Activated CD4-positive, alpha-beta T cell treated with anti-CD3 and anti-CD28 coated beads, Interleukin-2, amount 50 U/mL, for 16 hours (primary cell): ENCODE measurements at regions not wholly inside any gene's neighbourhood (a gene's known extent, or its start where the extent isn't known, plus 50 kb on each side); places are given as distances from the start of the nearest gene placed in this dataset.
A peak's percentile ranks its signal among the peaks of the same experiment; 100 is the strongest.

Experiments used
- DNase-seq: peaks from one replicate; pipeline ENCODE4 v3.0.0-alpha.2; 2020

GRCh38 chr17:79393358-79394052, 217.3 kb downstream of the RBFOX3 start:
- DNase-seq: peak; percentile 71

- DNase-seq: no peak
Observed at GRCh38 chr17:79392598-79392997, 218.3 kb downstream of the RBFOX3 start.

GRCh38 chr17:79391376-79392233, 219.2 kb downstream of the RBFOX3 start:
- peak; percentile 60 for DNase-seq

DNA sequence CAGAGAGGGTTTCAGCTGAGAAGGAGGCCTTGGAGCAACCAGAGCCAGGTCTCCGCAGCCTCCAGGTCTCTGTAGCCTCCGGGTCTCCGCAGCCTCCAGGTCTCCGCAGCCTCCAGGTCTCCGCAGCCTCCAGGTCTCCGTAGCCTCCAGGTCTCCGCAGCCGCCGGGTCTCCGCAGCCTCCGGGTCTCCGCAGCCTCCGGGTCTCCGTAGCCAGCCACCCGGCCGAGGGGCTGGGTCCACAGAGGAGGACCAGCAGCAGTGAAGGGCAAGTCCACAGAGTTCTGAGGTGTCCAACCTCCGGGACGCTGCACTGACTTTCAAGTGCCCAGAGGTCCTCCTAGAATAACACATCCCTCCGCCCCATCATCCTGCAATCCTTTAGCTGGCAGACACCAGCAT, 221.0 kb downstream of the RBFOX3 start:
- no peak for DNase-seq

DNA sequence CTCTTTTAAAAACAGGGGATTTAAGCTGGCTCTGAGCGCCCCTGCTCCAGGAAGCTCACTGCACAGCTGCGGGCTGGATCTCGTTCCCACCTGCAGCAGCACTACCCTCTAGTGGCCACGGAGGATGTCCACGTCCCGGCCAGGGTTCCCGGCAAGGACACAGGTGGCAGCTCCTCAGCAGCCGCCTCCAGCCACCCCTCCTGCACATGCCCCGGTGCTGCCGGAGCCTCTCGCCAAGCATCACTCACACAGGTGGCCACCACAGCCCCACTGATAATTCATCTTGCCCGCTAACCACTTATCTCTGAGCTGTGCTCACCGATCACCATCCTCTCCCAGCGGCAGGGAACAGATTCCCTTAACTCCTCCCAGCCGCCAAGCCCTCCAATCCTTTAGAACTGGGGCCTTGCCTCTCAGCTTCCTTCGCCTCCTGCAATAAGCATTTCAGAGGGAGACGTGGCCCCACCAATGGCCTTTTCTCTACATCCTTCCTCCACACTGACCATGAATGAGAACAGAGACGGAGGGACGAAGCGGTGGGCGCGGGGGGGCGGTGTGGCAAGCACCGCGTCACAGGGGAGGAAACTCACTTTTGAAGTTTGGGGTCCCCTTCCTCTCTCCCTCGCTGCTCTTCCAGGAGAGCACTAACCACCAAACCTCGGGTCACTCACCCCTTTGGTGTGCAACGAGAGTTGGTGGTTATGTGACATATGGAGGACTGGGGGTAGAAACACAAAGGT, 222.1 kb downstream of the RBFOX3 start:
- DNase-seq: no peak

- DNase-seq: no peak
Observed at GRCh38 chr17:79387783-79388182, 223.1 kb downstream of the RBFOX3 start.

- no peak for DNase-seq
Observed at GRCh38 chr17:79385962-79386563, 224.8 kb downstream of the RBFOX3 start.

GRCh38 chr17:79382313-79382712, 228.5 kb downstream of the RBFOX3 start:
- no peak for DNase-seq

DNA sequence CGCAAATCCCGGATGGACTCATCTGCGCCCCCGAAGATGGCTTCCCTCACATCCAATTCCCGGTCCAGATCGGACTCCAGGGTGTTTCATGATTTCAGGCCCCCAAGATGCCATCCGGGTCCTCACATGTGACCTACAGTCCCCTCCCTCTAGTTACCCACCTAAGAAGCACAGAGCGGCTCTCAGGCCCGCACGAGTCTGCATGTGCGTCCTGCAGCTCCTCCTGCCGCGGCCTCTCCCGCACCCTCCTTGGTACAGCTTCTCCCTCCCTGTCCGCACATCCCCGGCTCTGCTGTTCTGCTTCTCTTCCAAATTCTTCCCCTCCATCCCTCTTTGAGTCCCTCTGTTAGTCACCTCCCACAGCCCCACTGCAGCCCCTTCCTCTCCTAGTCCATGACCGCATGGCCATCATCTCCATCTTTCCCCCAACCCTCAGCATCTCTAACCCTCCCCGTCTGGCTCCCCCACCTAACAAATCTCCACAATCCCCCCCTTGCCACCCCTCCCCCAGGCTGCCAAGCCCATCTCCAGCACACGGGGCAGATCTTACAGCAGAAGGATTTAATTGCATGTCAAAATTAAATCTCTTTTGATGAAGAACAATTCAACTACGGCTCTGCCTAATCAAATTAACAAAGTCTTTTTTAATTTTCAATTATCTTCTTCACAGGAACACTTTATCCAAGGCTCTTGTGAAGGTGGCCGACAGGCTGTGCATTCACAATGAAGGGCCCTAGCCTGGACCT, 231.0 kb downstream of the RBFOX3 start:
- no peak for DNase-seq

- DNase-seq: no peak
Observed at GRCh38 chr17:79377230-79377786, 233.5 kb downstream of the RBFOX3 start.

DNA sequence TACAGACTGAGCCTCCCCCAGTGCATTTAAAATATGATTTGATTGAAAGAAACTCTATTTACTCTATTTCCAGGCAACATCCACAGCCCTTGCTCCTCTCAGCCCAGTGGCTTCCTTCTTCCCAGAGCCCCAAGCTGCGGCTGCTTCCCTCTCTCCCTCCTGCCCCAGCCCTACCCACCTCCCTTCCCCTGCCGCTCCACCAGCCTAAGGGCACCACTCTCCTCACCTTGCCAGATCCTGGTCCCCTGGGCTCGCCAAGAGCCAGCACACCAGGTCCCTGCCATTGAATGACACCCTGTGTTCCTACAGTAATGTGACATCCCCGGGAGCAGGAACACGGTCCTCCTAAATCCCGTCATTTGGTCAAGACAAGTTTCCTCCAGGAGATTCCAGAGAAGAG, 236.0 kb downstream of the RBFOX3 start:
- no peak for DNase-seq

GRCh38 chr17:79374087-79374689, 236.7 kb downstream of the RBFOX3 start:
- DNase-seq: no peak

DNA sequence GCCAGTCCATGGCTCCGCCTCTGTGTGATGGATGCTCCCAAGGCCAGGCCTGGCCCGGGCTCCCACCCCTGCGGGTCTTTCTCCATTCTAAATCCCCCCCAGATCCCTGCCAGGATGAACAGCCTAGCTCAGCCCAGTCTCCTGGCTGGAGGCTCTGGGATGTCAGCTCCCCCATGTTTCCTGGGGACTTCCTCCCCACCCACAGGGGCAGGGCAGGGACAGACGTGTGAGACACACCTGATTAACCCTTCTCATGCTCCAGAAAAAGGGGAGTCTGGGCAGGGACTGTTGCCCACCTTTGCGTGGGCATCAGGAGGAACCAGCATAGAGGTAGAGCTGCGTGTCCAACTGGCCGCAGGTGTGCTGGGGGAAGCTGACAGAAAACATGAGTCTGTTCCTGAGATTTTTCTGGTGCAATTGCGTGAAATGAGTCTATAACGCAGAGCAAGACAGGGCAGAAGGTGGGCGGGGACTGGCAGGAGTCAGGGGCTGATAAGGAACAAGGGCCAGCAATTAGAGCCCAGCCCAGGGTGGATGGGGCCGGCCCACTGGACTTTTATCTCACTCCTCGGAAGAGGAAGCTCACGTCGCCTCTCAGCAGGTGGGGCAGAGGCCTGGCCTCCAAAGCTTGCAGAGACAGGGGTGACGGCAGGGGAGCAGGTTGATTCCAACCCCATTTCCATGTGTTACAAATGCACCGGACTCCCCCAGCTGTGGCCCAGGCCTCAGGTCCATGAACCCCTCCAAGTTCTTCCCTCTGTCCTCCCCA, 238.2 kb downstream of the RBFOX3 start:
- DNase-seq: no peak

DNA sequence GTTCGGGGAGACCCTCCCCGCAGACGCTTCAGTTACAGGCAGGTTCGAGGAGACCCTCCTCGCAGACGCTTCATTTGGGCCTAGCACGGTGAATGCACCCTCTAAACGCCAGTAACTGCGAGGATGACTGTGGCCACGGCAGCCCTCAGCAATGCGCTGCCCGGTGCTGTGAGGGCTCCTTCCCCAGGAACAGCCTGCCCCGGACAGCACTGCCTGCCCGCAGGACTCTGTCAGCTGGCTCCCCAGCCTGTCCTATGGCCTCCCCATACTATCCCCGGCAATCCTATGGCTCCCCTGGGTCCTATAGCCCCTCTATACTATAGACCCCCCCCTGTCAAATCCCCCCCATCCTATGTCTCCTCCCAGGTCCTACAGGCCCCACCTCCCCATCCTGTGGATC, 238.9 kb downstream of the RBFOX3 start:
- no peak for DNase-seq

- DNase-seq: no peak
Observed at GRCh38 chr17:79370594-79370993, 240.3 kb downstream of the RBFOX3 start.

- DNase-seq: no peak
Observed at GRCh38 chr17:79370126-79370525, 240.7 kb downstream of the RBFOX3 start.

DNA sequence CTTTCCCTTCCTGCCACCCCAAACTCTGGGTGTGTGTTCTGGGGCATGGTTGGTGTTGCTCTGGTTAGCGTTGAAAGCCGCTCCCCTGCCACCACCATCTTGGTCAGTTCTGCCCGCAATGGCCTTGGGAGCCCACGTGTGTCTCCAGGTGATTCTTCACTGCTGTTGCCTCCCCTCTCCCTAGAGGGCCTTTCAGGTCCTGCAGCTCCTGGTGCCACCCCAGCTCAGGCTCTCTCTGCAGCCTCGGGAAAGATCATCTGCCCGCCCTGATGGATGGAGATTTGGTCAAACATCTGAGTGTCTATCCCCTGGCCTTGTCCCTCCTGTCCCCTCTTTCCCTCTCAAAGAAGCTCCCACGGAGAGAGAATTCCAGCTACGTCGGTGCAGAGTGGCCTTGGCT, 241.3 kb downstream of the RBFOX3 start:
- DNase-seq: no peak

DNA sequence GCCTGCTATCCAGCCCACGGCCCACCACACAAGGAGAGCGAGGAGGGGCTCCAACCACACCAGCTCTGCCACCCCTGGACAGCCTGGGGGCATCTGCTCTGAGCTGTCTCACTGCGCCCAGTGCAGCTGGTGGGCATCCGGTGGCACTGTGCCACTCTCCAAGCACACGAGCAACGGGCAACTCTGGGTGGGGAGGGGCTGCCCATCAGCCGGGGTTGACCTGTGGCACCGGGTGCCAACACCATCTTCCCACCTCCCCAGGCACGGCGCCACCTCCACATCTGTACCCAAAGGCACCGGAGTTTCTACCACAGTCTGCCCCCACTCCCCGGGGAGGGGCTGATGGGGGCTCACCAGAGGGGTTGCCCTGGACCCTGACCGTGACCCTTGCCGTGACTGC, 241.8 kb downstream of the RBFOX3 start:
- no peak for DNase-seq

DNA sequence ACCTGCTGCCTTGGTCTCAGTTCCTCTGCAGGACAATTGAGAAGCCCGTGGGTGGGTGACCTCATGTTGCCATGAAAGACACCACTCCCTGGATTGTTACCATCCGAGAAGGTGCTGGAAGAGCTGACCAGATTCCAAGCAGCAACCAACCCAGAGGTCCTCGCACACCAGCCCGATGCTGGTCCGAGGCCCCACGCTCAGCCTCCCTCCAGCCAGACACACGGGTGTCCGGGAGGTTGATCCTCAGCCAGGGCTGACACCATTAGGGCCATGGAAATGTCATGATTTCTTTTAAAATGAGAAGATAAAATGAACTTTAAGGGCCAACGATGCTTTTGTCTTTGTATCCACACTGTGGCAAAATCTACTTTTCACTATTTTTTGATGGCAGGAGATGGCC, 242.3 kb downstream of the RBFOX3 start:
- no peak for DNase-seq

DNA sequence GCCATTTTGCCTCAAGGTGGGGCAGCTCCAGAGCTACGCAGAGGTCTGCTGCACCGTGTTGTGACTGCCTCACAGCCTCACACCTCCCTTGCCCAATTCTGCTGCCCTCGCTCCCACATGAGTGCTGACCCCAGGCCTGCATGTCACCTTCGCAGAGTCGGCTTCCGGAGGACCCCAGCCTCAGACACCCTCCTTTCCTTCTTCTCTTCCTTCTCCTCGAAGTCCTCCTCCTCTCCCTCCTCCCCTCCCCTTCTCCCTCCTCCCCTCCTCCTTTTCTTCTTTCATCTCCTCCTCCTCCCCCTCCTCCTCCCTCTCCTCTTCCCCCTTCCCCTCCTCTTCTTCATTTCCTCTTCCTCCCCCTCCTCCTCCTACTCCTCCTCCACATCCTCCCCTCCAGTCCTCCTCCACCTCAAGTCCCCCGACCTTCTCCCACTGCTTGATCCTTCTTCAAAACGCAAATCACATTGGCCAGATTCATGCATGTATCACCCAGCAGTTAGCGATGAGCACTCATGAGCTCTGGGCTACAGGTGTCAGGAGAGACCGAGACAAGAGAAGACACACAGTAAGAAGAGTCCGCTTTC, 243.8 kb downstream of the RBFOX3 start:
- no peak for DNase-seq
